ENCODE measurements at regions not wholly inside any gene's neighbourhood (a gene's known extent, or its start where the extent isn't known, plus 50 kb on each side); places are given as distances from the start of the nearest gene placed in this dataset.

DNA sequence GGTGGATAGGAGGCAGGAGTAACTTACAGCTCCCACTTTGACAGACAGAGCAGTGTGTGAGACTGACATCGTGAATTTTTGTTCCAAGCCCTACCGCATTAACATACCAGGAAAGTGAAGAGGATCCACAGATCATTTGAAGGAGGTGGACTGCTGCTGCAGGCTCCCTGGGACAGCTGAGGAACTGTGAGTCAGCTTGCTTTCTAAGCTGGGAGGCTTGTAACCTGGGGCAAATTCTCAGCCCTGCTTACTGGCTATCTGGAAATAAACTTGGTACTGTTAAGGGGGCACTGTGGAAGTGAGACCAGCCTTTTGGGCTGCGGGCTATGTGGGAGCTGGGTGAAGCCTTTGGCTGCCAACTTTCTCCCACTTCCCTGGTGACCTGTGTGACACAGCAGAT, 1202.5 kb downstream of the DNAJB9 start:
- peaks cover 57% of the 10 kb centered on the region for H3K9me3 ChIP-seq (ENCODE audit: low read length)
- no peaks in the 10 kb centered on the region for H3K36me3 ChIP-seq (replicated peaks in 1 of 2; ENCODE audit: control insufficient read depth in 1 of 2, insufficient read depth in 2 of 2, low read length in 2 of 2)
- intact Hi-C loops (cut with micrococcal nuclease; ENCODE audit: unreplicated experiment) (no loop called here), in situ Hi-C loops (cut with HindIII; ENCODE audit: extremely low pct_ligation_motif_present, low pct_unique_long_range_greater_than_20kb) (no loop called here)
- no TSS peak for BruUV-seq (replicated peaks)
- H3K4me2 ChIP-seq (ENCODE audit: low read depth, low read length), result no peak overlapping the region
- H3K27ac ChIP-seq (ENCODE audit: extremely low read length, insufficient read depth, low read length), result no peak overlapping the region
- H2AFZ ChIP-seq (ENCODE audit: low read length), result no peak overlapping the region
- 25% methylated on average over 2 of the region's 3 CpGs for WGBS (ENCODE audit: low lambda C conversion rate)
- H3K27me3 ChIP-seq (ENCODE audit: control insufficient read depth in 1 of 2, insufficient read depth in 2 of 2, low read length in 2 of 2), result no peaks in the 10 kb centered on the region
- TF ChIP-seq ATAD3A (CRISPR knock-in tag; IDR thresholded peaks at IDR 0.05) (no peak), MED13 (CRISPR knock-in tag; IDR thresholded peaks at IDR 0.05) (no peak), ZNF598 (CRISPR knock-in tag; IDR thresholded peaks at IDR 0.05; ENCODE audit: borderline replicate concordance) (no peak), ZNF432 (CRISPR knock-in tag; IDR thresholded peaks at IDR 0.05; ENCODE audit: borderline replicate concordance) (no peak), ETV5 (CRISPR knock-in tag; IDR thresholded peaks at IDR 0.05; ENCODE audit: borderline replicate concordance) (no peak), ZNF782 (CRISPR knock-in tag; IDR thresholded peaks at IDR 0.05; ENCODE audit: borderline replicate concordance) (no peak), THYN1 (CRISPR knock-in tag; IDR thresholded peaks at IDR 0.05; ENCODE audit: borderline replicate concordance, low read depth) (no peak)
- no peaks in the 10 kb centered on the region for H3K79me2 ChIP-seq (ENCODE audit: insufficient read depth, low read length)
- H3K4me1 ChIP-seq (ENCODE audit: insufficient read depth, low read length), result no peaks in the 10 kb centered on the region
- no peaks in the 10 kb centered on the region for H4K20me1 ChIP-seq (ENCODE audit: insufficient read depth, low read length)
- no peak overlapping the region for H3K9ac ChIP-seq (ENCODE audit: insufficient read depth, low read depth, low read length)
- ATAC-seq (no peak), DNase-seq (ENCODE audit: low spot score) (no peak), FAIRE-seq (no peak)
- no peak overlapping the region for H3K4me3 ChIP-seq (replicated peaks in 1 of 3; ENCODE audit: insufficient read depth in 1 of 3, low read depth in 2 of 3, low read length in 3 of 3)
- POLR2A ChIA-PET, result no interaction called here
- CTCF ChIA-PET (ENCODE audit: low intra/inter-chr PET ratio, low total read pairs), result no interaction called here

DNA sequence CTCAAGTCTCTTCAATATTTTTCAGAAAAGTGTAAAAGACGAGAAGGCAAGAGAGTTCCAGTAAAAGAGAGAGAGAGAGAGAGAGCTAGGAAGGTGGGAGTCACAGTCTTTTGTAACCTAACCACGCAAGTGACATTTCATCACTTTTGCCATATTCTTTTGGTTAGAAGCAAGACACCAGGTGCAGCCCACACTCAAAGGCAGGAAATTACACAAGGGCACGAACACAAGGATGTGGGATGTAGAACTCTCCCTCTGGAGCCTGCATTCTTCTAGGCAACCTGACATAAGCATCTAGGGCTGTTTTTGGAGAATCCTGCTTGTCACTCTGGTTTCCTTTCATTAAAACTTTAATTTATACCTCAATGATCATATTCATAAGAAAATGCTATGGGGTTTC, 1213.1 kb downstream of the DNAJB9 start:
- H3K4me1 ChIP-seq (ENCODE audit: insufficient read depth, low read length), result no peaks in the 10 kb centered on the region
- no peak overlapping the region for H3K27ac ChIP-seq (ENCODE audit: extremely low read length, insufficient read depth, low read length)
- in situ Hi-C loops (cut with HindIII; ENCODE audit: extremely low pct_ligation_motif_present, low pct_unique_long_range_greater_than_20kb), result no loop called here
- no peaks in the 10 kb centered on the region for H3K36me3 ChIP-seq (replicated peaks in 1 of 2; ENCODE audit: control insufficient read depth in 1 of 2, insufficient read depth in 2 of 2, low read length in 2 of 2)
- no peaks in the 10 kb centered on the region for H3K27me3 ChIP-seq (ENCODE audit: control insufficient read depth in 1 of 2, insufficient read depth in 2 of 2, low read length in 2 of 2)
- BruUV-seq (replicated peaks), result no TSS peak
- no peak for TF ChIP-seq HDAC6 (IDR thresholded peaks at IDR 0.05; ENCODE audit: low read depth, low read length)
- intact Hi-C loops (cut with micrococcal nuclease; ENCODE audit: unreplicated experiment), result no loop called here
- H3K4me3 ChIP-seq (replicated peaks in 1 of 3; ENCODE audit: insufficient read depth in 1 of 3, low read depth in 2 of 3, low read length in 3 of 3), result no peak overlapping the region
- no peak for DNase-seq (ENCODE audit: low spot score)
- H3K9ac ChIP-seq (ENCODE audit: insufficient read depth, low read depth, low read length), result no peak overlapping the region
- H3K9me3 ChIP-seq (ENCODE audit: low read length), result peaks cover 15% of the 10 kb centered on the region
- no peaks in the 10 kb centered on the region for H3K79me2 ChIP-seq (ENCODE audit: insufficient read depth, low read length)
- 2% methylated on average over 3 of the region's 3 CpGs for WGBS (ENCODE audit: low lambda C conversion rate)
- no peak for FAIRE-seq
- no peak overlapping the region for H3K4me2 ChIP-seq (ENCODE audit: low read depth, low read length)
- H2AFZ ChIP-seq (ENCODE audit: low read length), result no peak overlapping the region
- ChIA-PET CTCF (ENCODE audit: low intra/inter-chr PET ratio, low total read pairs) (no interaction called here), POLR2A (no interaction called here)
- no peak for ATAC-seq
- no peaks in the 10 kb centered on the region for H4K20me1 ChIP-seq (ENCODE audit: insufficient read depth, low read length)
